AG04450 (cell line): ENCODE measurements at regions not wholly inside any gene's neighbourhood (a gene's known extent, or its start where the extent isn't known, plus 50 kb on each side); places are given as distances from the start of the nearest gene placed in this dataset.

Source experiments
- CTCF ChIA-PET: fragments of 300-600, 350-600 bp; formaldehyde crosslinking; extraction: SDS; loops from one replicate; lab custom pipeline; 2022; ENCODE audit warnings: antibody characterized with exemption, inconsistent platforms; lab: Charles Lee
- POLR2A ChIA-PET: fragments of 350-600 bp; formaldehyde crosslinking; extraction: SDS; loops from one replicate; lab custom pipeline; 2021; ENCODE audit warnings: antibody characterized with exemption, inconsistent platforms; lab: Yijun Ruan, JAX
- DNase-seq: peaks from one replicate; pipeline ENCODE4 v3.0.0-alpha.2; 2011; ENCODE audit warnings: low read depth, low spot score
- H3K27ac ChIP-seq: one replicate; pipeline ENCODE4 v1.5.1; 2012; ENCODE audit warnings: low read depth, low read length, control low read depth
- H3K27me3 ChIP-seq: one replicate; pipeline ENCODE4 v1.6.0; 2012; ENCODE audit warnings: low read length; ENCODE audit not compliant: control insufficient read depth, insufficient read depth
- H3K4me3 ChIP-seq: 2 replicates; pipeline ENCODE4 v1.5.1; 2011; ENCODE audit warnings: mild to moderate bottlenecking, low read depth, low read length, control low read depth
- H3K9me3 ChIP-seq: 2 replicates; pipeline ENCODE4 v1.5.1; 2012; ENCODE audit warnings: low read length; ENCODE audit not compliant: control insufficient read depth, insufficient read depth
- CTCF ChIP-seq: IDR thresholded peaks from 2 replicates; pipeline ENCODE4 v1.5.1; 2011; ENCODE audit warnings: low read depth, low read length, control low read depth, inconsistent platforms

- no peak for TF ChIP-seq CTCF
- no peaks in the 10 kb centered on the region for H3K9me3 ChIP-seq
- CTCF ChIA-PET: no interaction called here
These were observed 237.2 kb downstream of the SPATA18 start for GRCh38 chr4:52288212-52288855.

GRCh38 chr4:52290466-52290865 is 239.4 kb downstream of the SPATA18 start:
- no peak overlapping the region for H3K4me3 ChIP-seq
- H3K9me3 ChIP-seq: no peaks in the 10 kb centered on the region
- no peak overlapping the region for H3K27ac ChIP-seq
- DNase-seq: no peak
- POLR2A ChIA-PET: no interaction called here
- TF ChIP-seq CTCF: no peak
- no peaks in the 10 kb centered on the region for H3K27me3 ChIP-seq
- CTCF ChIA-PET: no interaction called here

More at GRCh38 chr4:52288212-52288855, 237.2 kb downstream of the SPATA18 start:
- no peak overlapping the region for H3K4me3 ChIP-seq
- DNase-seq: no peak
- no peak overlapping the region for H3K27ac ChIP-seq
- H3K27me3 ChIP-seq: no peaks in the 10 kb centered on the region
- POLR2A ChIA-PET: no interaction called here

GRCh38 chr4:52292245-52292644 is 241.1 kb downstream of the SPATA18 start:
- no peak for DNase-seq
- ChIA-PET CTCF (no interaction called here), POLR2A (no interaction called here)
- no peaks in the 10 kb centered on the region for H3K27me3 ChIP-seq
- no peak for TF ChIP-seq CTCF
- H3K4me3 ChIP-seq: no peak overlapping the region
- no peaks in the 10 kb centered on the region for H3K9me3 ChIP-seq
- H3K27ac ChIP-seq: no peak overlapping the region

- Histone ChIP-seq H3K27me3 (no peaks in the 10 kb centered on the region), H3K27ac (no peak overlapping the region), H3K4me3 (no peak overlapping the region), H3K9me3 (no peaks in the 10 kb centered on the region)
- TF ChIP-seq CTCF: no peak
- no peak for DNase-seq
- ChIA-PET CTCF (no interaction called here), POLR2A (no interaction called here)
These were observed 245.2 kb downstream of the SPATA18 start for GRCh38 chr4:52296341-52296740.

- Histone ChIP-seq H3K4me3 (no peak overlapping the region), H3K9me3 (no peaks in the 10 kb centered on the region), H3K27me3 (no peaks in the 10 kb centered on the region), H3K27ac (no peak overlapping the region)
- ChIA-PET POLR2A (interaction anchor here (0.6 kb wide), 1 partner anchor 11 kb away, joined by 5 read pairs; no protein-coding TSS in a partner anchor), CTCF (interaction anchor here (1.1 kb wide), 1 partner anchor 78 kb away, joined by 5 read pairs; no protein-coding TSS in a partner anchor)
- DNase-seq: no peak
- TF ChIP-seq CTCF: no peak
These were observed 247.3 kb downstream of the SPATA18 start for GRCh38 chr4:52298444-52298843.
